ENCODE measurements at regions not wholly inside any gene's neighbourhood (a gene's known extent, or its start where the extent isn't known, plus 50 kb on each side); places are given as distances from the start of the nearest gene placed in this dataset.

GRCh38 chr18:54775686-54776085 lies 52.6 kb upstream of the RAB27B start:
- TF ChIP-seq CTCF (IDR thresholded peaks at IDR 0.05; ENCODE audit: poor library complexity), result peak; percentile 9
- no peak for TF ChIP-seq EZH2 (IDR thresholded peaks at IDR 0.05; ENCODE audit: borderline replicate concordance)
- TF ChIP-seq EZH2phosphoT487 (IDR thresholded peaks at IDR 0.05; ENCODE audit: low read depth, severe bottlenecking, unreplicated experiment), result no peak

Data from hepatocyte (in vitro differentiated cells).